ELF-1 (cell line): ENCODE measurements at regions not wholly inside any gene's neighbourhood (a gene's known extent, or its start where the extent isn't known, plus 50 kb on each side); places are given as distances from the start of the nearest gene placed in this dataset.

Experiments
- DNase-seq: peaks from one replicate; pipeline ENCODE4 v3.0.0-alpha.2; 2016; ENCODE audit warnings: low read depth, low spot score

DNA sequence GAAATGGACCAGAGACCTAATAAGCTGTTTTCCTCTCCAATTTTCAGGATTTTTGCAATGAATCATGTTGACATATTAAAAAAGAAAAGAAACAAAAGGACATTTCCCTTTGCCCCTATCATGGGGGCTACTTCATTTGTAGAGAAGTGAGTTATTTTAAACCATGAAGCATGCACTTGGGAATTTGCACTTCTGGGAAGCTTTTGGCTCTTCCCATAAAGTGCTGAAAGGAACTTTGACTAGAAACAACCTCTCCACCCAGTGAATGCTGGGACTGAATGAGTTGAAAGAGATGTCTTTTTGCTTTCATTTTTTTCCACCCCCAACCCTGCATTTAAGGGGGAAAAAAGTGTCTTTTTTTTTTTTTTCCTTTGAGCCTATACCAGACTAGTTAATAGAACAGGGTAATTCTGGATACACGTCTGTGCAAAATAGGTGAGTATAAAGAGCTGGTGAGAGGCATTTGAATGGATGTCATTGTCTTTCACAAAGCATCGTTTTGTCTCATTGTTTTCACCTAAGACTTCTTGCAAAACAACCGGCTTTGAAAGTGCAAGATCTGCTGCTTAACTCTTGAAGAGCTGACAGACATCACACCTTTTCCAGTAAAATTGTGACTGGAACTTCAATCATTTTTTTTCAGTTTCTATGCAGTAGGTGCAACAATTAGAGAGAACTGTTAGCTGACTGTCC, 138.7 kb upstream of the BACH2 start:
- no peak for DNase-seq

DNA sequence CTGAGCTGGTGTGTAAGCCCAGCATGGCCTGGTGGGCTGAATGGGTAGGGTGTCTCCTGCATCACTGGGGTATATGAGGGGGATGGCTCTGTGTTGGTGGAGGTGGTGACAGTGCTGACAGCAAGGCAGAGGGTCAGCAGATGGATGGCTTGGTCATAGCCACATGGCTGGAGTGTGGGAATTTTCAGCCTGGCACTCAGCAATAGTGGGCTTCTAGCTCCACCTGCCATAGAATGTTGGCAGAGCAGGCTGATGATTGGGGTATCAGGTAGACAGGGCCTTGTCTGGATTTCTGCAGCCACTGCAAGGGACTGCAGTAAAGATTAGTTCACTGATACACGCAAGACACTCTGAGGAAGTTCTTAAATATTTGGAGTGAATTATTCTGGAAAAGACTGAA, 137.5 kb upstream of the BACH2 start:
- DNase-seq, result no peak

GRCh38 chr6:90432937-90433336, 136.3 kb upstream of the BACH2 start:
- no peak for DNase-seq

DNA sequence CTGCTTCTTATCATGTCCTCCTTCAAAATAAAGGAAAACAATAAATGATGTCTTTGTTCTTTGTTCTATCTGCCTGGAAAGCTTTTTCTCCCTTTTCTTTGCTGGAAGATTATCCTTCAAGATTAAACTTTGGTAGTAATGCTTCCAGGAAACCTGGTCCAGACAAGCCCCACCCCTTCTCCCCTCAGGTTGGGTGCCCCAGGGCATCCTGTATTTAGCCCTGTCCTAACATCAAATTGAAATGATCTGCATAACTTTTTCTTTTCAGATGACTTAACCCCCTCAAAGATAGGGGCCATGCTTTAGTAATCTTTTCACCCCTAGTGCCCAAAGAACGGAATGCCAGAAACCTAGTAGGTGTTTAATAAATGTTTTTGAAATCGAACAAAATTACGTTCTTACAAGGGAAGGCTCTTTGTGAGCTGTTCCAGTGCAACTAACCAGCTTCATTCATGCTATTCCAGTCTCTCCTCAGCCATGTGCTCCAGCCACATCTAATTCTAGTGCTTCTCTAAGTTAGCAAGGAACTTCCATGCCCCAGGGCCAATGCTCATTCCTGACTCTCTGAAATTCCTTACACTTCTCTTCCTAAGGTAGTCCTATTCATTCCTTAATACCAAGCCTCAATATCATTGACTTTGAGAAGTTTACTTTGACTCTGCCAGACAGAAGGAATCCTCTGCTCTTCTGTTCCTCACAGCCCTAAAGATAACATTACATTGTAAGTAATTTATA, 135.6 kb upstream of the BACH2 start:
- no peak for DNase-seq

- no peak for DNase-seq
Measured at GRCh38 chr6:90431576-90431975, 134.9 kb upstream of the BACH2 start.

- no peak for DNase-seq
Measured at GRCh38 chr6:90429713-90430112, 133.1 kb upstream of the BACH2 start.

DNA sequence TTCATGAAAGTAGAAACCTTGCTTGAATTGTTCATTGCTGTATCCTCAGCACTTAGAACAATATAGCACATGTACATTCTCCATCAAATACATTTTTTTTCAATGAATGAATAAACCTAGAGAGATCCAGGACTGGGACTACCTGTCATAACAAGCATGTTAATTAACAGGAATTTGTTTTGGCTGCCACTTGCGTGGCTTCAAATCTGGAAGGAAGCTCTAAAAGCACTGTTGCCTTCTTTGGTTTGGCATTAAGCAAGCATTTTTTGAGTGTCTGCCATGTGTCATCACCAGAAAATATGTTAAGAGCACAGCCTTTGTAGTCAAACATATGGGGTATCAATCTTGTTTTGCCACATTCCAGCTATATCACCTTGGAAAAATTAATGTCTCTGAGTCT, 131.9 kb upstream of the BACH2 start:
- DNase-seq, result no peak

GRCh38 chr6:90425161-90425641, 128.6 kb upstream of the BACH2 start:
- no peak for DNase-seq

GRCh38 chr6:90424580-90424979, 127.9 kb upstream of the BACH2 start:
- DNase-seq, result no peak

GRCh38 chr6:90421666-90422065, 125.0 kb upstream of the BACH2 start:
- no peak for DNase-seq

GRCh38 chr6:90420500-90420899, 123.9 kb upstream of the BACH2 start:
- no peak for DNase-seq

DNA sequence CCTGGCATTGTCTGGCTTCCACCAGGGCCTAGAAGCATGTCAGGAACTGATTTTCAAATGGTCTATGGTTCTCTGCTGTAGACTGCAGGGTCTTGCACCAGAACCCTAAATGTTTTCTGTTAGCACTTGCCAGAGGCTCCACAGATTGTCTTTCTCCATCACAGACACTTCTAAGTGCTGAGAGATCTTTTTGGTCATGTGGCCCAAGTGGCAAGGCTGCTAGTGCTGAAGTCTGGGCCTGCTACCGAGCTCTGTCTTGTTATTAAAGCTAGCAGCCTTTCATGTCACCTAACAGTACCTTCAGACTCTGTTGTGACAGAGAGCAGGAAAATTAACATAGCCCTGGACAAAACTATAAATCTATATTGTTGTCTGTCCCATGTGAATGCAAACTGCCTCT, 120.7 kb upstream of the BACH2 start:
- no peak for DNase-seq

GRCh38 chr6:90416322-90416721, 119.7 kb upstream of the BACH2 start:
- no peak for DNase-seq

DNA sequence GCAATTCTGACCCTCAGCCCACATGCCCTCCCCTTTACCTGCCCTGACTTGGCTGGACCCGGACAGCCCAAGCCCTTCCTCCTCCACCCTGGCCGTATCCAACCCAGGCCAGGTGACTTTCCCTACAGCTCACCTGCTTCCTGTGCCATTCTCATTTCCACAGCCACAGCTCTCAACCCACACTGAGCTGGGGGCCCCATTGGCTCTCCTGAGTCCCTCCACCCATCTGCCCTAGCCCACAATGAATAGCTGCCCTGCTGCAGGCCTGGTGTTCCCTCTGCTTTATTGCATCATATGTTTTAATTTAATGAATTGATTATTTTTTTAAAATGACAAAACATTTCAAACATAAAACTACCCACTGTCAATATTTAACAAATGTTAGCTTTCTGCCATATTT, 118.5 kb upstream of the BACH2 start:
- no peak for DNase-seq

- no peak for DNase-seq
Measured at GRCh38 chr6:90414352-90414751, 117.7 kb upstream of the BACH2 start.

DNA sequence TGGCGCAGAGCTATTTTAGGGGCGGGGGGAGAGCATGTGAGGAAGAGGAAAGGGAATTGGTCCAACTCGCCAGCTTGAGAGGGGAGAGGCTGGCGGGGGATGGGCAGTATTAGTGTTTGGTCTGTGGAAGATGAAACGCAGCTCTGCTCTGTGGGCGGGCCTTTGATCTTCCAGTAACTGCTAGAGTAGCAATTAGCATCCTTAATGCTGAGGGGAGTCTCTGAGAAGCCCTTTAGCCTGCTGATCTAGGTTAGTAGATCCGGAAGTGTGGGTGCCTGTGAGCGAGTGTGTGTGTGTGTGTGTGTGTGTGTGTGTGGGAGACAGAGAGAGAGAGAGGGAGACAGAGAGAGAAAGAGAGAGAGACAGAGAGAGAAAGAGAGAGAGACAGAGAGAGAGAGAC, 117.2 kb upstream of the BACH2 start:
- DNase-seq, result peak; percentile 88

- no peak for DNase-seq
Measured at GRCh38 chr6:90413396-90413795, 116.8 kb upstream of the BACH2 start.

- DNase-seq, result no peak
Measured at GRCh38 chr6:90412538-90413369, 116.1 kb upstream of the BACH2 start.

GRCh38 chr6:90411292-90411781, 114.7 kb upstream of the BACH2 start:
- DNase-seq, result peak; percentile 85

- no peak for DNase-seq
Measured at GRCh38 chr6:90409700-90410099, 113.1 kb upstream of the BACH2 start.

- peak; percentile 89 for DNase-seq
Measured at GRCh38 chr6:90406957-90407356, 110.3 kb upstream of the BACH2 start.

DNA sequence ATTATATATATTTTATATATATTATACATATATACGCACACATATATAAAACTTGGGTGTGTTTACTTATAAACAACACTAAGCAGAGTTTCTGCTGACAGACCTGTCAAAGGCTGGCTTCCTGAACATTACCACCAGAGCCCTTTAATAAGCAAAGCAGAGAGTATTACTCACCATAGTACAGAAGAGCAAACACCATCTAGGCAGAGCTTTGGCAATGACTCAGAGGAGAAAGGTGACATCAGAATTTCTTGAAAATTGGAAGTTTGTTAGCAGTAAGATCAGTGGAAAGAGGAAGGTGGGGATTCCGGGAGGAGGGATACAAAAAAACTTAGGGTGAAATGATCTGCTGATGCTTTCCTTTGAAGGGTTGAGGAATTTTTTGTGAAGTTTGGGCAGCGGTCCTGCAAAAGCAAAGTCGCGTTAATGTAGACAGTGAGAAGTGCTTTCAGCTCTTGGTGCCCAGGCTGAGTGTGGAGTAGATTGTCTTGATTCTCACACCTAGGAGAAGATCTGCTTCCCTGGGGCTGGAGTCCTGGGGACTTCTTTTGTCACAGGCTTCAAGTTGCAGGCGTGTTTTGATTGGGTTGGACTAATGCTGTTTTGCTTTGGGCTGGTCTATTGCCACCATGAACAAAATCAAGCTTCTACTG, 109.6 kb upstream of the BACH2 start:
- no peak for DNase-seq
